GM19351 (cell line): ENCODE measurements at regions not wholly inside any gene's neighbourhood (a gene's known extent, or its start where the extent isn't known, plus 50 kb on each side); places are given as distances from the start of the nearest gene placed in this dataset.
"Not testable (repeated sequence)": the region's sequence is repeated elsewhere in the genome, so short reads cannot be mapped to it uniquely, and the experiment has no call there.

Experiments used
- ATAC-seq: cut with Tn5 transposase; IDR thresholded peaks from one replicate; pipeline ENCODE4 v1.9.1; 2021; ENCODE audit warnings: mild to moderate bottlenecking, moderate library complexity; ENCODE audit not compliant: unreplicated experiment

DNA sequence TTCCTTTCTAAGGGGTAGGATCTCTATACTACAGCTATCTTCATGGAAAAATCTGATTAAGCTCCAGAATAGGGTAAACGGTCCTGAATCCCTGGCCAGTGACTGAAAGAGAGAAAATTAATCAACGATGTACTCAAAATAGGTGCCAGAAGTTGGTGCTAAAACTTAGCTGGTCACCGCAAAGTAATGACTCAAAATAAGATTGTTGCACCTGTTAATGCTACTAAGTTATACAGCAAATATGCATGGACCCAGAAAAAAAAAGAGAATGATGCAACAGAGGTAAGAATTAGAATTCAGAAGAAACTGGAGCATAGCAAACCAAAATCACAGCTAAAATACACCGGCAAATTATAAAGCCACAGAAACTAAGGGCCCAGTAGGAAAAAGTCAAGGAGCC lies 239.7 kb upstream of the FAM241A start:
- peak; percentile 91 for ATAC-seq

- no peak for ATAC-seq
Observed at GRCh38 chr4:111919639-111920038, 225.6 kb upstream of the FAM241A start.

GRCh38 chr4:111921714-111922113 lies 223.5 kb upstream of the FAM241A start:
- ATAC-seq = no peak

- no peak for ATAC-seq
Observed at GRCh38 chr4:111923786-111924185, 221.5 kb upstream of the FAM241A start.

DNA sequence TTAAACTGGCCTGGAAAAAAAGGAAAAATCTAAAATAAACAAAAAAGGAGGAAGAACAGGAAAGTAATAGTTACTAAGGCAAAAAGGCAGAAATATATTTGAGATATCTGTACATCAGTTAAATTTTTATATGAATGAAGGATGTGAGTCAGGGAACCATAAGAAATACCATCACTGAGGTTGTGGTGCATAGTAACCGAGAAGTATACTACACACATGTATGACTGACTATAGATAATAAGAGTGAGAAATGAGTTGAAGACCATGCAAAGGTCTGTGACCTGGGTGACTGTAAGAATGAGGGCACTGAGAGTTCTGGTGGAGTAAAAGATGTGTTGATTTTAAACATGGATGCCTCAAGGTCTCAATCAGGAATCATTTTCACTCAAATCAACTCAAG lies 220.6 kb upstream of the FAM241A start:
- ATAC-seq = no peak

- peak; percentile 100 for ATAC-seq
Observed at GRCh38 chr4:111930659-111931058, 214.6 kb upstream of the FAM241A start.

GRCh38 chr4:111933703-111934102 lies 211.6 kb upstream of the FAM241A start:
- no peak for ATAC-seq

GRCh38 chr4:111934314-111934713 lies 210.9 kb upstream of the FAM241A start:
- ATAC-seq = no peak

DNA sequence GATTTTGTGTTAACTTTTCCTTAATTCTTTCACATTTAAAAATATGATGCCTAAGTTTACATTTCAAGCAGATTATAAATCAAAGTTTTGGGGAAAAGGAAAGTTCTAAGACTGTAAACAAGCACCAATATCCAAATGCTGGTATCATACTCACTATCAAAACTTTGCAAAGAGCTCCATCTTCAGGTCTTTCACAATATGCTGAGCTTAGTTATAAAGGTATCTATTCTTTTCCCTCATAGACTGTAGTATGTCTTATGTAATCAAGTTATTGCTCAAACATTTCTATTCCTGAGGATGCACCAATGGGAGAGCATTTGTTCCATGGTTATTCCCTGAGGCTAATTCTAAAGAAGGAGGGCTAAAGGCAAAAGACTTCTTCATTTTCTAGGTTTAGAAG lies 207.9 kb upstream of the FAM241A start:
- ATAC-seq = peak; percentile 88

GRCh38 chr4:111941957-111942356 lies 203.3 kb upstream of the FAM241A start:
- ATAC-seq = no peak

- peak; percentile 94 for ATAC-seq
Observed at GRCh38 chr4:111943796-111944203, 201.5 kb upstream of the FAM241A start.

- ATAC-seq = no peak
Observed at GRCh38 chr4:111945014-111945413, 200.2 kb upstream of the FAM241A start.

GRCh38 chr4:111946800-111947199 lies 198.5 kb upstream of the FAM241A start:
- ATAC-seq = no peak

- ATAC-seq = no peak
Observed at GRCh38 chr4:111952688-111953087, 192.6 kb upstream of the FAM241A start.

- ATAC-seq = no peak
Observed at GRCh38 chr4:111954550-111954949, 190.7 kb upstream of the FAM241A start.

- no peak for ATAC-seq
Observed at GRCh38 chr4:111955001-111955400, 190.3 kb upstream of the FAM241A start.

DNA sequence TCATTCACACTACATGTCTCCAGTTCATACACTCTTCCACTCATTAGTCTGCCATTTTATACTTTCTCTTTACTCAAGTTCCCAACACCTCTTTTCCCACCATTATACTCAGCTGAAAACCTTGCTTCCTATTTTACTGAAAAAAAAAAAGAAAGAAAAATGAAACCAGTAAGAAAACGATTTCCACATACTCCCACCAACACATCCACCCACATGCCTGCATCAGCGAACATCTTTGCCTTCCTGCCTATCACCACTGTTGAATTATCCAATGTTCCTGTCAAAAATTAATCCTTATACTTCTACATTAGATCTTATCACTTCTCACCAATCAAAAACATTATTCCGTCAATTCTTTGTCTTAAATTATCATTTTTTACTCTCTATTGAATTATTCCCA lies 188.1 kb upstream of the FAM241A start:
- no peak for ATAC-seq

- no peak for ATAC-seq
Observed at GRCh38 chr4:111957997-111958396, 187.3 kb upstream of the FAM241A start.

GRCh38 chr4:111959222-111959621 lies 186.0 kb upstream of the FAM241A start:
- ATAC-seq = no peak

DNA sequence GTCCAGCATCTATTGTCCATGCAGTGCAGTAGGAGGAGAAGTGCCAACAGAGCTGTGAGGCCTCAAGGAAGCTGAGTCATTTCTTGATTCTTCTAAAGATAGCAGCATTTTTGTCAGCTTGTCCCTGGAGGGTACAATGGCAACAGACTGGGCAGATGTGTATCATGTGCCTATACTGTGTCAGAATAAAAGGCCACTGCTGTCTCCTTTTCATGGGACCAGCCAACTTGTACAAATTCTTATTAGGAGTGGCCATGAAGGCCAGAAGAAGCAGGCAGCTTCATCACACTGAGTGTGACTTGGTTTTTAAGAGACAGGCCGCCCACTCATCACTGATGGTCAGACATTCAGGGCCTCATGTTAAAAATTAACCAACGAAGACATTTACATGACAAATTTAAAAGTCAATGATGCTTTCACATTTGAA lies 185.0 kb upstream of the FAM241A start:
- ATAC-seq = peak; percentile 87

GRCh38 chr4:111961026-111961425 lies 184.2 kb upstream of the FAM241A start:
- not testable (repeated sequence) for ATAC-seq

DNA sequence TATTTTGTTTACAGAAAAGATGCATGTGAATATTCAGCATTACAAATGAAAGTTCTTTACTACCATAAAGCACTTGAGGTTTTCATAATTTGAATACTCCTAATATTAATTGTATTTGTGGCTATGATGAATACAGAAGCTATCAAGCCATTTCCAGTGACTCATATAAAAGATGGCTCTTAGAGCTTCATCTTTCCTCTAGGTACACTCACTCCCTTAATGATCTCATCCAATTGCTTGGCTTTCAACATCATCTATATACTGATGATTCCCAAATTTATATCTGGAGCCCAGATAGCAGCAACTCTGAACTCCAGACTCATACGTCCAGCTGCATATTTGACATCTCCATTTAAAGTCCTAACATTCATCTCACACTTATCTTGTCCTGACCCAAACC lies 183.4 kb upstream of the FAM241A start:
- no peak for ATAC-seq

GRCh38 chr4:111963158-111963700 lies 182.0 kb upstream of the FAM241A start:
- peak; percentile 54 for ATAC-seq
